ENCODE measurements at regions not wholly inside any gene's neighbourhood (a gene's known extent, or its start where the extent isn't known, plus 50 kb on each side); places are given as distances from the start of the nearest gene placed in this dataset.

DNA sequence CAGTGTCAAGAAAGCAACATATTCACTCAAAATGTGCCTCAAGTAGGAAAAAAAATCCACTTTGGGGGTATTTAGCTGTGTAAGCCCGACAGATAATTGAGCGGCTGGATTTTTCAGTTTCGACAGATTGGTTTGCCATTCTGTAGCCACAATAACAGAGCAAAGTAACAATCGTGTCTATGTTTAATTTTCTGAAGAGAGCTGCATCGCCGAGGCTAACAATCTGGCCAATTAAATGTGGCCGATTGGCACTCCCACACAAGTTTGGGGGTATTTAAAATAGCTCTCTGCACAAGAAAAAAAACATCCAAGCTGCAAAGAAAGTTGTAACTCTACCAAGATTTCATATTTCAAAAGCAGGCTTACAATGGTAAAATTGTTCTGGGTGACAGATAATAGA, 99.7 kb upstream of the CDH13 start:
- TF ChIP-seq YBX1 (IDR thresholded peaks at IDR 0.05) = no peak
- TF ChIP-seq IRF1 (CRISPR knock-in tag; IDR thresholded peaks at IDR 0.05; ENCODE audit: borderline replicate concordance) = no peak
- no peak for TF ChIP-seq POLR2A (conservative IDR thresholded peaks at IDR 0.05)
- no peak for TF ChIP-seq ZNF239 (CRISPR knock-in tag; IDR thresholded peaks at IDR 0.05)
- no peak for TF ChIP-seq RAD21 (CRISPR knock-in tag; conservative IDR thresholded peaks at IDR 0.05 in 1 of 2, IDR thresholded peaks at IDR 0.05 in 1 of 2)
- TF ChIP-seq ZNF282 (CRISPR knock-in tag; IDR thresholded peaks at IDR 0.05) = no peak
- TF ChIP-seq, protein P1, sequence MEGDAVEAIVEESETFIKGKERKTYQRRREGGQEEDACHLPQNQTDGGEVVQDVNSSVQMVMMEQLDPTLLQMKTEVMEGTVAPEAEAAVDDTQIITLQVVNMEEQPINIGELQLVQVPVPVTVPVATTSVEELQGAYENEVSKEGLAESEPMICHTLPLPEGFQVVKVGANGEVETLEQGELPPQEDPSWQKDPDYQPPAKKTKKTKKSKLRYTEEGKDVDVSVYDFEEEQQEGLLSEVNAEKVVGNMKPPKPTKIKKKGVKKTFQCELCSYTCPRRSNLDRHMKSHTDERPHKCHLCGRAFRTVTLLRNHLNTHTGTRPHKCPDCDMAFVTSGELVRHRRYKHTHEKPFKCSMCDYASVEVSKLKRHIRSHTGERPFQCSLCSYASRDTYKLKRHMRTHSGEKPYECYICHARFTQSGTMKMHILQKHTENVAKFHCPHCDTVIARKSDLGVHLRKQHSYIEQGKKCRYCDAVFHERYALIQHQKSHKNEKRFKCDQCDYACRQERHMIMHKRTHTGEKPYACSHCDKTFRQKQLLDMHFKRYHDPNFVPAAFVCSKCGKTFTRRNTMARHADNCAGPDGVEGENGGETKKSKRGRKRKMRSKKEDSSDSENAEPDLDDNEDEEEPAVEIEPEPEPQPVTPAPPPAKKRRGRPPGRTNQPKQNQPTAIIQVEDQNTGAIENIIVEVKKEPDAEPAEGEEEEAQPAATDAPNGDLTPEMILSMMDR (IDR thresholded peaks at IDR 0.05 in 2 of 3, conservative IDR thresholded peaks at IDR 0.05 in 1 of 3; ENCODE audit: insufficient read depth in 2 of 3, low read depth in 1 of 3, low read length in 3 of 3) = no peak
- no peak for TF ChIP-seq ZNF583 (CRISPR knock-in tag; IDR thresholded peaks at IDR 0.05)
- no peak for TF ChIP-seq TCF7 (IDR thresholded peaks at IDR 0.05; ENCODE audit: borderline replicate concordance)
- no peak for TF ChIP-seq MAX (CRISPR knock-in tag; IDR thresholded peaks at IDR 0.05)

Measured in K562 (cell line).